Erythroblast (primary cell): ENCODE measurements at regions not wholly inside any gene's neighbourhood (a gene's known extent, or its start where the extent isn't known, plus 50 kb on each side); places are given as distances from the start of the nearest gene placed in this dataset.

Experiments
- DNase-seq, 2 experiments: peaks; one replicate each; lab custom pipeline; 2025; lab: John Stamatoyannopoulos, UW
- GATA1 ChIP-seq: IDR thresholded peaks from 2 replicates; pipeline ENCODE4 v1.6.1; 2011; ENCODE audit warnings: low read depth, mild to moderate bottlenecking, control low read depth, low read length, moderate library complexity
- POLR2A ChIP-seq: IDR thresholded peaks from 2 replicates; pipeline ENCODE4 v1.6.1; 2011; ENCODE audit warnings: mild to moderate bottlenecking, low read length

DNA sequence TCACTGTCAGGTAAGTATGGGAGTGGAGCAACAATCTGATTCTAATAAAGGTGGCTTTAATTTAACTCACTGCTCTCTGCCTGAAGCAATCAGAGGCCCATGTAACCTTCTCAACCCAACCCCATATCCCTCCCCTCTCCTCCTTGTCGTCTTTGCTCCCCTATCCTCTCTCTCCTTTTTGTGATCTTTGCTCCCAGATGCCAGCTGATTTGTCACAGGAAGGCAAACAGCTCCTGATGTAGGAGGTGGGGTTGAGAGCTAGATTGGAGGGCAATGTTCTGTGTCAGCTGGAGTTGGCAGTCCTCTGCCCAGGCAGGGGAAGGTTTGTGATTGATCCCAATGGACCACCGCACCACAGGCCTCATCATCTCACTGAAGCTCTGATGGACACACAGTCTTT lies 101.4 kb upstream of the PIK3CG start:
- no peak for TF ChIP-seq GATA1
- TF ChIP-seq POLR2A, result no peak
- no peak for DNase-seq

DNA sequence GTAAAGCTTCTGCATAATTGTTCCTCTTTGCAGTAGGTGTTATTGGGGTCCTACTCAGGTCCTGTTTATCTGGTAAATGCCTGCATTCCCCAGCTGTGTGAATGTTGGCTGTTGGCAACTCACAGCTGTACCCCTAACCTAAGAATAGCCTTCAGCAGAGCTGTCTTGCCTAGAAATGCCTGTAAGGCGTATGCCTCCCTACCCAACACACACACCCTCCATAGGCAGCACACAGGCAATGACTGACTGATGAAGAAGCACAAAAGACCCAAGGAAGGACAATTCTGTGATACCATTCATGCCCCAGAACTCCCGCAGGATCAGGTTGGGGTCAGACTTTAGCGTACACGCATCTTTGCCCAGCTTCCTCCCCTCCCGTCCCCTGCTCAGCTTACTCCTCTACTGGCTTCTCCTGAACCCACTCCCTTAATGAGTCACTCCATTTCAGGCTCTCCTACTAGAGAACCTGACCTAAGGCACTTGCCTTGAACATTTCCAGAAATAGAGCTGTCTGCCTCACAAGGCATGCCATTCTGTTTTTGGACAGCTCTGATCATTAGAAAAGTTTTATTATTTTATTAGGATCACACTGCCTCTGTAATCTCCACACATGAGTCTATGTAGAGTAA lies 99.2 kb upstream of the PIK3CG start:
- TF ChIP-seq GATA1 (no peak), POLR2A (no peak)
- no peak for DNase-seq

DNA sequence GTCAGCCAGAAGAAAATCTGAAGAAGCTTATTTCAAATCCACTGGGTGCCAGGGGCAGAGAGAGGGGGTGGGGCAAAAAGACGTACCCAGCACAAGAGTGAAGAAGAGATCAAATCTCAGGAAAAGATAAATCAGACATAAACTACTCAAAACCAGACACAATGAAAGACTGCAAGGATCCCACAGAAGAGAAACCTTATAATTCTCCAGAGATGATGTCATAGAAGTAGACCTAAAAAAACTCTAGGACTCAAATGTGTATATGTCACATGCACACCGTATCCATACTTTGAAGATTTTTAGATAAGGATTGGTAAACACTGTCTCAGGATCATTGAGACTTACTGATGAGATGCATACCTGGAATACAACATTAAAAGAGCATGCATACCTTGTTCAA lies 98.5 kb upstream of the PIK3CG start:
- no peak for TF ChIP-seq GATA1
- TF ChIP-seq POLR2A, result no peak
- no peak for DNase-seq

DNA sequence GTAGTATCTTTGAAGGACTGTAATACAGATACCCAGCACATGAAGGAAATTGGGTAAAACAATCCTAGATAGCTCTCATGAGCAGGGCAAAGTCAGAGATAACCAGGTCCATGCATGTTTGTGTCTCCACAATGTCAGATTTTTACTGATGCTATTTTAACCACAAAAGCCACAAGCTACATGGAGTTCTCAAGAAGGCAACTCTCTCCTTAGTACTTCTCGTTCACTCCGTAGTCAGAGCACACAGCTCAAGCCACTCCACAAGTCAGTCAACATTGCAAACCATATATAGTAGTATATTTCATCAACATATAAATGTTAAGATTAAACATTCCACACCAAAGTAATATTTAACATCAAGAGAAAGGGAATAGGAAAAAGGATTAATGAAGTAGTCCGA lies 98.0 kb upstream of the PIK3CG start:
- no peak for TF ChIP-seq GATA1
- DNase-seq, result no peak

DNA sequence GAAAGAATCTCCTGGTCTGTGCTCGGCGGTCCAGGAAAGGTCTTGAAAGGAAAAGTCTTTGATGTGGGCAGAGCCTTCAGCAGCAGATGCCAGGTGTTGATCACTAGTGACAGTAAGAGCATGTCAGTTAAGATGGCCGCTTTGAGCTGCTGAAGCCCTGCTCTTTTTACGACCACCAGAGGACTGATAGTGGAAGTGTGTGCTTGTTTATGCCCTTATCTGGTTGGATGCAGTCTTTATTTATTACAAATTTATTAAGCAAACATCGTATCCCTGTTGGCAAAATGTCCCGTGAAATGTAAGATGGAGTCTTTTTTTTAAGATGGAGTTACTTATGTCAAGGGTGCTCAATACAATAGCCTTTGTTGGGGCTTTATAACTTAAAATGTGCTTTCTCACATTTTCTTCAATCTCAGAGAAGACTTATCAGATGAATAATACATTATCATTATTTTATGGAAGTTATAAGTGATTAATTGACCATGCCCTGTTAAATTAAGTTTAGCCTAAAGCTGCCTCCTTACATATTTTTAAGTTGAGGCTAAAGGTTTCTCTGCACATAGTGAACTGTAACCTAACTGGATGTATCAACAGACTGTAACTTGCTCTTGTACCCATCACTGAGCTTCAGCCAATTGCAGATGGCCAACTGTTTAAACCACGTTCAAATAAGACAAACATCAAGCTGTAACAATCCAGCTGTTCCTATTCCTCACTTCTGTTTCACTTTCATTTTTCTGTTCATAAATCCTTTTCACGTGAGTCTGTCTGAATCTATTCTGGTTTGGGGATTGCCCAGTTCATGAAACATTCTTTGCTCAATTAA lies 97.4 kb upstream of the PIK3CG start:
- no peak for TF ChIP-seq POLR2A
- no peak for TF ChIP-seq GATA1
- DNase-seq, result peak in 1 of 2 experiments; percentile 6

DNA sequence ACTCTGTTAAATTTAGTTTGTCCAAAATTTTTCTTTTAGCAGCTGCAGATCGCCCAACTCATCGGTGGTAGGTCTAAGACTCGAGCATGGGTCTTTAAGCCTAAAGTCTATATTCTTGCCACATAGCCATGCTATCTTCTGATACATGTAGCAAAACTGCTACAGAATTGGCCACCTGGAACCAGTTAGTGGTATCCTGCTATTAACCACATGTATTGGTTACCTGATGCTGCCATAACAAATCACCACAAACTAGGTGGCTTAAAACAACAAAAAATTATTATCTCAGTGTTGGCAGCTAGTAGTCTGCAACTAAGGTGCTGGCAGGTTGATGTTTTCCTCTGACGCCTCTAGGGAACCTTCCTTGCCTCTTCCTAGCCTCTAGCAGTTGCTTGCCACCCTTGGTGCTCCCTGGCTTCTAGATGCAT lies 96.7 kb upstream of the PIK3CG start:
- DNase-seq, result no peak
- TF ChIP-seq POLR2A, result no peak
- no peak for TF ChIP-seq GATA1

DNA sequence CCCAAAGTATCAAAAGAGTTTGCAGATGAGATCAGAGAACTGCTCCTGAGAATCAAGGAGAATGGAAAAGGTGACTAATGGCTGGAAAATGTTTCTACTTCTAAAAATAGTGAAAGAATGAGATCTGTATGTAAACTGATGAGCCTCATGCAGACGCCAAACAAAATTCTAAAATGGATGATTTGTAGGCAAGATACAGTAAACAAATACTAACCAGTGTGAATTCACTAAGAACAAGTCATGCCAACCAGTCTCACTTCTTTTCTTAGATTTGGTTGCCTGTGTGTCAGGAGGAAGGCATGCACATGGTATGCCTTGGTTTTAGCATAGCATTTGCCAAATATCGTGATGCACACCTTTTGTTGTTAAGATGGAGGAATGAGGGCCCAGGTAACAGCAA lies 94.9 kb upstream of the PIK3CG start:
- DNase-seq, result no peak
- TF ChIP-seq POLR2A, result no peak
- no peak for TF ChIP-seq GATA1

DNA sequence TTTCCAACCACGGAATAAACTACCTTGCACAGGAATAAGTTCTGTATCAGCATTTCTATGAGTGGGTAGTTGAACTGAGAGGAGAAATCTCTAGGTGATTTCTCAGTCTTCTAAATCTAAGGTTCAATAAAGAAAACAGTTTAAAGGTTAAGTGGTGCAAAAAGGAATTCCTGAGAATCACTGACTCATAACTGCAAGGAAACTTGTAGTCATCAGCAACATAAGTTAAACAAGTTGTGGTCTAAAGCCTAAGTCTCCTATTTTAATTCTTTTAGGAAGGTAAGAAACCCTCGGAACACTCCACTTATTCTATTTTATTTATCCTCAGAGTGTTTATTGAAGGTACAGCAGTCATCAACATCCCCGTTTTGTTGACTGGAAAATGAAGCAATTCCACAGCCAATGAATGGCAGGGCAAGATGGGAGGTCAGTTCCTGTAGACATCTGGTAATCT lies 92.4 kb upstream of the PIK3CG start:
- TF ChIP-seq GATA1, result no peak
- TF ChIP-seq POLR2A, result no peak
- DNase-seq, result no peak

DNA sequence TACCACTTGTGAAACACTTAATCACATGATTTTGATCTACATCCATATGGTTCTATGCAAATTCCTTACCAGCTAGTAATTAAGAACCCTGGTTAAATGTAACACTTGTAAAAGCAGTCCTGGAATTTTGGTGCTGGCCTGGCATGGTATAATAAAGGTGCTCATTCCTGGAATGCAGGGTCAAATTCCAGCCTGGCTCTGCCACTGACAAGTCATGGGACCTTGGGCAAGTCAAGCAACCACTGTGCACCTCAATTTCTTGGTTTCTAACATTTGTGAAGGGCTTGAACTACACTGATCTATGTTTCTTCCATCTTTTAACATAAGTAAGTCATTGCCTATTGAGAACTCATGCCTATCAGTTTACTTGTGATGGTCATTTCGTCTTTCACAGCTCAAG lies 91.9 kb upstream of the PIK3CG start:
- DNase-seq, result no peak
- TF ChIP-seq POLR2A (no peak), GATA1 (no peak)

DNA sequence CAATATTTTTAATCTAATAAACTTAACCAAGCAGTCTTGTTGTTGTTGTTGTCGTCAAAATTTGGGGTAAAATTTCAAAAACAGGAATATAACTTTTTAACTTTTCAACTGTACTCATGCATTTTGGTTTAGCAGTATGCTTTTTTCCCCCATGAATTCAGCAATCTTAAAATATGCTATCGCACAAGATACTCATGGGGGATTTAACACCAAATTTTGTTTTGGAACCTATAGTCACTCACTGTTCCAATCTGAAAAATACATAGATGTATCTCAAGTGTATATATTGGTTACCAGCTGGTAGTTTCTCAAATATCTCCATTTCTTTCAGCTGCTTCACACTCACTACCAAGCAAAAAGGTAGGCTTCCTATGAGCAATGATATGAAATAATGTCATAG lies 91.4 kb upstream of the PIK3CG start:
- TF ChIP-seq POLR2A (no peak), GATA1 (no peak)

DNA sequence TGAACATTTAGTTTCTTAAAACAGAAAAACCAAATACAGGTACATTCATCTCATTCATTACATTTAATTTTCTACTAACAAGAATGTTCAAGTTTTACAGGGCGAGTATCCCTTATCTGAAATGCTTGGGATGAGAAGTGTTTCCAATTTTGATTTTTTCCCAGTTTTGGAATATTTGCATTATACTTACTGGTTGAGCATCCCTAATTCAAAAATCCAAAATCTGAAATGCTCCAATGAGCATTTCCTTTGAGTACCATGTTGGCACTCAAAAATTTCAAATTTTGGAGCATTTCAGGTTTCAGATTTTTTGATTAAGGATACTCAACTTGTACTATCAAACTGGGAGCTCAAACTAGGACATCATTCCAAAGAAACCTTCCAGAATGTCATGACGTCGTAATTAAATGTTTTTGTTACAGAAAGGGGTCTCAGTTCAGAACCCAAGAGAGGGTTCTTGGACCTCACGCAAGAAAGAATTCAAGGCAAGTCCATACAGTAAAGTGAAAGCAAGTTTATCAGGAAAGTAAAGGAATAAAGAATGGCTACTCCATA lies 90.8 kb upstream of the PIK3CG start:
- TF ChIP-seq POLR2A (no peak), GATA1 (no peak)
- DNase-seq, result no peak

More for the DNA sequence above, 91.4 kb upstream of the PIK3CG start:
- DNase-seq, result no peak

DNA sequence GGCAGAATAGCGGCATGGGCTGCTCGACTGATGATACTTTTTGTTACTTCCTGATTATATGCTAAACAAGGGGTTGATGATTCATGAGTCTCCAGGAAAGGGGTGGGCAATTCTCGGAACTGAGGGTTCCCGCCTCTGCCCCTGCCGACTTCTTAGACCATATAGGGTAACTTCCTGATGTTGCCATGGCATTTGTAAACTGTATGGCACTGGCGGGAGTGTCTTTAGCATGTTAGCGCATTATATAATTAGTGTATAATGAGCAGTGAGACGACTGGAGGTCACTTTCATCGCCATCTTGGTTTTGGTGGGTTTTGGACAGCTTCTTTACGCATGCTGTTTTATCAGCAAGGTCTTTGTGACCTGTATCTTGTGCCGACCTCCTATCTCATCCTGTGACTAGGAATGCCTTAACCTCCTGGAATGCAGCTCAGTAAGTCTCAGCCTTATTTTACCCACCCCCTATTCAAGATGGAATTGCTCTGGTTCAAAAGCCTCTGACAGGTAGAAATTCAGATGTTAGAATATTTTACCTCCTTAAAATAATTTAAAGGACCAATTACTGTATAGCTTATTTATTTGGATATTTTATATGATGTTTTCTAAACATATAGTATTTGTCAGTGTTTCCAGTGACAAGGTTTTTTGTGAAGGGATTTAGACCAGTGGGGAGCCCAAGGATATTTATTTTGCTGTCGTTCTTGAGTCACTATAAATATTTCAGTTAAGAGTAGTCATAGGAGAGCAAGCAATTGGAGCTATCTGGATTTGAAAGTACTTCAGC lies 90.1 kb upstream of the PIK3CG start:
- TF ChIP-seq GATA1, result no peak
- TF ChIP-seq POLR2A, result no peak
- peak; percentile 50 to 52 for DNase-seq

DNA sequence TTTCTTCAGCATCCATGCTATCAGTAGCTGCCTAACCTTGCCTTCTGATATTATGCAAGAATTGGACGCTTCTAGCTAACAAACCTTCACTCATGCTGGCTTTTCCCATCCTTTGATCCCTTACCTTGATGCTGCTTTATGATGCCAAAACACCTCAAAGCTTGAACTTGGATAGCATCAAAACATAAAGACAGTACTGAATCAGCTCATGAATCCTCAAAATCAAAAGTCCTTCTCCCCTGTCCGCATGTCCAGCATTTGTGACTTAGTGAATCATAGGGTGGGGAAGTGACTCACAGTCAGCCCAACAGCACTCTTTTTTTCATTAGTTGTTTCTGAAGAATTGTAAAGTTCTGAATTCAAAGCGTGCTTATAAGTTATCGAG lies 89.5 kb upstream of the PIK3CG start:
- DNase-seq, result no peak
- TF ChIP-seq POLR2A (no peak), GATA1 (no peak)
